ENCODE measurements at regions not wholly inside any gene's neighbourhood (a gene's known extent, or its start where the extent isn't known, plus 50 kb on each side); places are given as distances from the start of the nearest gene placed in this dataset.

- TF ChIP-seq CTCF (IDR thresholded peaks at IDR 0.05) (no peak), POLR2A (IDR thresholded peaks at IDR 0.05) (no peak)
These were observed 328.4 kb downstream of the CDC5L start for GRCh38 chr6:44715925-44716324.
